OCI-LY1 (cell line): ENCODE measurements at regions not wholly inside any gene's neighbourhood (a gene's known extent, or its start where the extent isn't known, plus 50 kb on each side); places are given as distances from the start of the nearest gene placed in this dataset.

Source experiments
- H2AFZ ChIP-seq: fragments of 200-600 bp; sonication (generic), shearing (Covaris generic); 2 replicates; pipeline ENCODE4 v1.6.0; 2014; ENCODE audit warnings: antibody characterized with exemption, mild to moderate bottlenecking, low read length
- H3F3A ChIP-seq: fragments of 200-600 bp; sonication (generic), shearing (Covaris generic); 2 replicates; pipeline ENCODE4 v1.6.0; 2014; ENCODE audit warnings: mild to moderate bottlenecking, antibody characterized with exemption, low read length, moderate library complexity; ENCODE audit not compliant: insufficient read depth
- H3K27ac ChIP-seq: fragments of 200-600 bp; sonication (generic); 2 replicates; pipeline ENCODE4 v1.5.1; 2014; ENCODE audit warnings: low read length, mixed run types, mild to moderate bottlenecking, low read depth; ENCODE audit not compliant: poor library complexity, severe bottlenecking
- H3K27me3 ChIP-seq: fragments of 200-600 bp; sonication (generic); 2 replicates; pipeline ENCODE4 v1.6.0; 2014; ENCODE audit warnings: antibody characterized with exemption, mild to moderate bottlenecking, low read length, moderate library complexity; ENCODE audit not compliant: insufficient read depth
- H3K36me3 ChIP-seq: fragments of 200-600 bp; sonication (generic); 2 replicates; pipeline ENCODE4 v1.6.1; 2014; ENCODE audit warnings: mild to moderate bottlenecking, antibody characterized with exemption, low read length, moderate library complexity, mixed read lengths; ENCODE audit not compliant: insufficient read depth
- H3K4me1 ChIP-seq: fragments of 200-600 bp; sonication (generic); 2 replicates; pipeline ENCODE4 v1.5.1; 2014; ENCODE audit warnings: mild to moderate bottlenecking, low read length, moderate library complexity; ENCODE audit not compliant: insufficient read depth, severe bottlenecking
- H3K4me2 ChIP-seq: fragments of 200-600 bp; sonication (generic), shearing (Covaris generic); 2 replicates; pipeline ENCODE4 v1.6.1; 2014; ENCODE audit warnings: low read length
- H3K4me3 ChIP-seq: fragments of 200-600 bp; sonication (generic); 2 replicates; pipeline ENCODE4 v1.5.1; 2014; ENCODE audit warnings: low read length, low read depth, mild to moderate bottlenecking, mixed read lengths; ENCODE audit not compliant: poor library complexity, severe bottlenecking
- H3K79me2 ChIP-seq: fragments of 200-600 bp; shearing (Covaris generic); 2 replicates; pipeline ENCODE4 v1.6.1; 2016; ENCODE audit warnings: mixed run types, low read length, mixed read lengths; ENCODE audit not compliant: insufficient read depth
- H3K9ac ChIP-seq: fragments of 200-600 bp; sonication (generic), shearing (Covaris generic); 2 replicates; pipeline ENCODE4 v1.6.1; 2014; ENCODE audit warnings: mild to moderate bottlenecking, low read length, mixed read lengths
- H3K9me2 ChIP-seq: fragments of 200-600 bp; sonication (generic), shearing (Covaris generic); 2 replicates; pipeline ENCODE4 v1.6.1; 2014; ENCODE audit warnings: low read depth, mild to moderate bottlenecking, low read length, mixed read lengths
- H3K9me3 ChIP-seq: fragments of 200-600 bp; shearing (Covaris generic); 2 replicates; pipeline ENCODE4 v1.6.1; 2014; ENCODE audit warnings: low read length, mixed read lengths
- H4K20me1 ChIP-seq: fragments of 200-600 bp; sonication (generic), shearing (Covaris generic); 2 replicates; pipeline ENCODE4 v1.6.0; 2016; ENCODE audit warnings: mild to moderate bottlenecking, low read length; ENCODE audit not compliant: insufficient read depth
- EZH2 ChIP-seq: fragments of 200-600 bp; sonication (generic), shearing (Covaris generic); IDR thresholded peaks from 2 replicates; pipeline ENCODE4 v1.8.0; 2017; ENCODE audit warnings: borderline replicate concordance, mixed run types, mild to moderate bottlenecking, antibody characterized with exemption, low read length, moderate library complexity, mixed read lengths
- TF ChIP-seq, protein P1 (sequence below): fragments of 200-600 bp; sonication (generic), shearing (Covaris generic); IDR thresholded peaks from 2 replicates; pipeline ENCODE4 v1.5.1; 2017; ENCODE audit warnings: mild to moderate bottlenecking, antibody characterized with exemption, low read length, moderate library complexity, mixed read lengths

DNA sequence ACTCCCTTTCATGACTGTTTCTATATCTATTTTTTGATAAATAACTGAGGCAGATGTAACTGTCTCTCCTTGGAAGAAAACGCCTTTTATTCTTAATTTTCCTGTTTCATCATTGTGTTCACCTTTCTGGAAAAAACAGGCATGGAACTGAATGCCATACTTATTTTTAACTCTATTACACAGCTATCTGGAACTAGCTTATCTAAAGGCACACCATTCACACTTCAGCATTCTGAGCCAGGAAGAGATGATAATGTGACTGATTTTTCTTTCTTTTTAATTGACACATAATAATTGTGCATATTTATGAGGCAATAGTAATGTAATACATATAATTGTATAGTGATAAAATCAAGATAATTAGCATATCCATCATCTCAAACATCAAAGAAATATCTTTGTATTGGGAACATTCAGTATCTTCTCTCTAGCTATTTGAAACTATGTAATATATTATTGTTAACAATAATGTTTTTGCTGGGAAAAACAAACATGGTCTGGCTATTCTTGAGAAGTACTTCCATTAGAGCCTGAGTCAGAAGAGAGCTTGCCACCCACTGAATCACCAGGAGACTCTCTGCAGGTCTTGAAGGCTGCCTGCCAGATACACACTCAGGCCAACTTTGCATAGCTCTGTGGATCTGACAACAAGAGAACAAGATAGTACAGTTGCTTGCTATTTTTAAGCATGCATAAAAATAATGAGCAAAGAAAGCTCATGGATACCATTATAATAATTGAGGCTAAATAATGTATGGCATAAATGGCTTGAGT is 501.0 kb upstream of the EDIL3 start:
- H3K9me2 ChIP-seq = no peaks in the 10 kb centered on the region
- no peaks in the 10 kb centered on the region for H3K4me1 ChIP-seq
- no peaks in the 10 kb centered on the region for H3F3A ChIP-seq
- H3K79me2 ChIP-seq = no peaks in the 10 kb centered on the region
- no peak overlapping the region for H3K9ac ChIP-seq
- H3K27ac ChIP-seq = no peak overlapping the region
- no peaks in the 10 kb centered on the region for H3K36me3 ChIP-seq
- no peaks in the 10 kb centered on the region for H4K20me1 ChIP-seq
- no peaks in the 10 kb centered on the region for H3K27me3 ChIP-seq
- no peak overlapping the region for H3K4me2 ChIP-seq
- H3K4me3 ChIP-seq = no peak overlapping the region
- no peak overlapping the region for H2AFZ ChIP-seq
- TF ChIP-seq, protein P1, sequence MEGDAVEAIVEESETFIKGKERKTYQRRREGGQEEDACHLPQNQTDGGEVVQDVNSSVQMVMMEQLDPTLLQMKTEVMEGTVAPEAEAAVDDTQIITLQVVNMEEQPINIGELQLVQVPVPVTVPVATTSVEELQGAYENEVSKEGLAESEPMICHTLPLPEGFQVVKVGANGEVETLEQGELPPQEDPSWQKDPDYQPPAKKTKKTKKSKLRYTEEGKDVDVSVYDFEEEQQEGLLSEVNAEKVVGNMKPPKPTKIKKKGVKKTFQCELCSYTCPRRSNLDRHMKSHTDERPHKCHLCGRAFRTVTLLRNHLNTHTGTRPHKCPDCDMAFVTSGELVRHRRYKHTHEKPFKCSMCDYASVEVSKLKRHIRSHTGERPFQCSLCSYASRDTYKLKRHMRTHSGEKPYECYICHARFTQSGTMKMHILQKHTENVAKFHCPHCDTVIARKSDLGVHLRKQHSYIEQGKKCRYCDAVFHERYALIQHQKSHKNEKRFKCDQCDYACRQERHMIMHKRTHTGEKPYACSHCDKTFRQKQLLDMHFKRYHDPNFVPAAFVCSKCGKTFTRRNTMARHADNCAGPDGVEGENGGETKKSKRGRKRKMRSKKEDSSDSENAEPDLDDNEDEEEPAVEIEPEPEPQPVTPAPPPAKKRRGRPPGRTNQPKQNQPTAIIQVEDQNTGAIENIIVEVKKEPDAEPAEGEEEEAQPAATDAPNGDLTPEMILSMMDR = no peak
- no peak for TF ChIP-seq EZH2
- no peaks in the 10 kb centered on the region for H3K9me3 ChIP-seq

DNA sequence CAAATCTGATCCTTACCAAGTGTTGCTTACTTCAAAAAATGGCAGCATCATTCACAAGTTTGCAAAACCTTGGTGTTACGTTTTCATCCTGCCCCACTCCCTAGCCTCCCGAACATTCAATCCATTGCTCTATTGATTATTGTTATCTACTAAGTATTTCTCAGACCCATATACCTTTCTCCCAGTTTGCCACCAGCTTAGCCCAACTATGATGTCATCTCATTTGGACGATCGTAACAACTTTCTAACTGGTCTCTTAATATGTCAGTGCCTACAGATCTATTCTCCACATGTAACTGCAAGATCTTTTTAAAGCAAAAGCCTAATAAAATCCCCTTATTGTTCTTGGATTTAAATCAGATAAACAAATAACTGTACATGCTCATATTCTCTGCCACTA is 497.1 kb upstream of the EDIL3 start:
- Histone ChIP-seq H3K36me3 (no peaks in the 10 kb centered on the region), H3F3A (no peaks in the 10 kb centered on the region)

DNA sequence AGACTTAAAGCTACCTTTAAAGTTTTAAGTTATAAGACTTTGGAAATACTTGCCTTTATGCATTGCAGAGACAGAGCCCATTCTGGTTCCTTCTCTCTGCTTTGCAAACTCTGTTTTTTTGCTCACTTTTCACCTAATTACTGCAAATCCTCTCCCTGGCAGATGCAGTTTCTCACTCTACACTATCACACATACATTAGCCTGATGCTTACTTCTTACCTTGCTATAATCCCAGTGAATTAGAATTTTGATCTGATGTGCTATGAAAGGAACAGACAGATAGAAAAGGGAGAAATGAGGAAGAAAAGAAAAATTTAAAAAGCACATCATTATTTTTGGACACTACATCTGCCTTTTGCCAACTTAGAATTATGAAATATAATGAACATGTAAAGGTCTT is 489.5 kb upstream of the EDIL3 start:
- TF ChIP-seq, protein P1 = no peak
- Histone ChIP-seq H3K27ac (no peak overlapping the region), H4K20me1 (no peaks in the 10 kb centered on the region), H3K79me2 (no peaks in the 10 kb centered on the region), H3K9ac (no peak overlapping the region), H3K36me3 (no peaks in the 10 kb centered on the region), H3K27me3 (no peaks in the 10 kb centered on the region), H3F3A (no peaks in the 10 kb centered on the region), H2AFZ (no peak overlapping the region), H3K9me2 (no peaks in the 10 kb centered on the region), H3K9me3 (no peaks in the 10 kb centered on the region), H3K4me2 (no peak overlapping the region), H3K4me3 (no peak overlapping the region), H3K4me1 (no peaks in the 10 kb centered on the region)

More for the DNA sequence above, 497.1 kb upstream of the EDIL3 start:
- Histone ChIP-seq H3K9me3 (no peaks in the 10 kb centered on the region), H3K79me2 (no peaks in the 10 kb centered on the region), H3K9ac (no peak overlapping the region), H3K4me3 (no peak overlapping the region), H3K27me3 (no peaks in the 10 kb centered on the region), H4K20me1 (no peaks in the 10 kb centered on the region), H3K4me2 (no peak overlapping the region), H3K9me2 (no peaks in the 10 kb centered on the region), H2AFZ (no peak overlapping the region), H3K4me1 (no peaks in the 10 kb centered on the region), H3K27ac (no peak overlapping the region)
- no peak for TF ChIP-seq EZH2
- TF ChIP-seq, protein P1 = no peak
